Sigmoid colon (tissue), 4 donors: ENCODE measurements at regions not wholly inside any gene's neighbourhood (a gene's known extent, or its start where the extent isn't known, plus 50 kb on each side); places are given as distances from the start of the nearest gene placed in this dataset.

Source experiments
- CTCF ChIP-seq, 4 experiments: fragments of 450-650 bp in 3 of 4; fragments of 200-600 bp in 1 of 4; IDR thresholded peaks; one replicate each; pipeline ENCODE4 v1.5.1; 2016 to 2019; ENCODE audit warnings: antibody characterized with exemption in 4 of 4, mild to moderate bottlenecking in 3 of 4, moderate library complexity in 2 of 4
- EP300 ChIP-seq, 4 donors: sonication (generic); formaldehyde crosslinking; IDR thresholded peaks; one replicate each; pipeline ENCODE4 v1.6.1; 2017; ENCODE audit warnings: antibody characterized with exemption in 4 of 4
- POLR2A ChIP-seq, 2 donors: fragments of 450-650 bp; IDR thresholded peaks; one replicate each; pipeline ENCODE4 v1.6.1; 2016; ENCODE audit warnings: antibody characterized with exemption in 2 of 2, mild to moderate bottlenecking in 2 of 2, moderate library complexity in 2 of 2
- POLR2AphosphoS5 ChIP-seq, 4 donors: sonication (generic); formaldehyde crosslinking; IDR thresholded peaks; one replicate each; pipeline ENCODE4 v1.6.1; 2017; ENCODE audit warnings: antibody characterized with exemption in 4 of 4

- no peak for TF ChIP-seq POLR2A (IDR thresholded peaks at IDR 0.05)
- no peak for TF ChIP-seq POLR2AphosphoS5 (IDR thresholded peaks at IDR 0.05)
- TF ChIP-seq EP300 (IDR thresholded peaks at IDR 0.05): no peak
- no peak for TF ChIP-seq CTCF (IDR thresholded peaks at IDR 0.05)
Observed at GRCh38 chr1:194196562-194196961, 1010.1 kb upstream of the B3GALT2 start.
